RCC 7860 (cell line): ENCODE measurements at regions not wholly inside any gene's neighbourhood (a gene's known extent, or its start where the extent isn't known, plus 50 kb on each side); places are given as distances from the start of the nearest gene placed in this dataset.
"Not testable (repeated sequence)": the region's sequence is repeated elsewhere in the genome, so short reads cannot be mapped to it uniquely, and the experiment has no call there.

Source experiments
- DNase-seq: peaks from one replicate; pipeline ENCODE4 v3.0.0-alpha.2; 2015; ENCODE audit warnings: low spot score
- FAIRE-seq: peaks from 2 replicates; lab custom pipeline; 2012; peaks lifted over from hg19 to GRCh38; lab: Jason Lieb, UNC

GRCh38 chr6:135555550-135555949 is 58.0 kb upstream of the AHI1 start:
- FAIRE-seq (no peak), DNase-seq (no peak)

- no peak for DNase-seq
- no peak for FAIRE-seq
Observed at GRCh38 chr6:135557582-135557981, 60.0 kb upstream of the AHI1 start.

- FAIRE-seq, DNase-seq: not testable (repeated sequence)
Observed at GRCh38 chr6:135565605-135566004, 68.1 kb upstream of the AHI1 start.

GRCh38 chr6:135566311-135567068 is 69.0 kb upstream of the AHI1 start:
- no peak for DNase-seq
- FAIRE-seq = no peak

- no peak for DNase-seq
- FAIRE-seq = no peak
Observed at GRCh38 chr6:135567375-135568083, 70.0 kb upstream of the AHI1 start.

GRCh38 chr6:135568379-135568778 is 70.8 kb upstream of the AHI1 start:
- FAIRE-seq (no peak), DNase-seq (no peak)

- no peak for DNase-seq
- FAIRE-seq = no peak
Observed at GRCh38 chr6:135572051-135572450, 74.5 kb upstream of the AHI1 start.

- DNase-seq (no peak), FAIRE-seq (no peak)
Observed at GRCh38 chr6:135575629-135576028, 78.1 kb upstream of the AHI1 start.

- FAIRE-seq (no peak), DNase-seq (no peak)
Observed at GRCh38 chr6:135576055-135576454, 78.5 kb upstream of the AHI1 start.

GRCh38 chr6:135577059-135577538 is 79.6 kb upstream of the AHI1 start:
- DNase-seq = no peak
- FAIRE-seq = no peak

GRCh38 chr6:135578976-135579375 is 81.4 kb upstream of the AHI1 start:
- FAIRE-seq (no peak), DNase-seq (no peak)

GRCh38 chr6:135581211-135581610 is 83.7 kb upstream of the AHI1 start:
- FAIRE-seq (no peak), DNase-seq (no peak)

- no peak for DNase-seq
- FAIRE-seq = no peak
Observed at GRCh38 chr6:135583256-135583761, 85.8 kb upstream of the AHI1 start.

- FAIRE-seq = no peak
- DNase-seq = no peak
Observed at GRCh38 chr6:135586388-135586787, 88.8 kb upstream of the AHI1 start.

GRCh38 chr6:135586844-135587243 is 89.3 kb upstream of the AHI1 start:
- FAIRE-seq = peak; percentile 38
- peak; percentile 51 for DNase-seq

GRCh38 chr6:135592276-135592675 is 94.7 kb upstream of the AHI1 start:
- DNase-seq (no peak), FAIRE-seq (no peak)

GRCh38 chr6:135594000-135594399 is 96.5 kb upstream of the AHI1 start:
- FAIRE-seq (no peak), DNase-seq (no peak)

GRCh38 chr6:135600086-135600702 is 102.7 kb upstream of the AHI1 start:
- DNase-seq (no peak), FAIRE-seq (no peak)

GRCh38 chr6:135600931-135601330 is 103.4 kb upstream of the AHI1 start:
- DNase-seq (no peak), FAIRE-seq (no peak)

GRCh38 chr6:135601857-135602256 is 104.3 kb upstream of the AHI1 start:
- FAIRE-seq = no peak

GRCh38 chr6:135603249-135603648 is 105.7 kb upstream of the AHI1 start:
- FAIRE-seq = no peak
- no peak for DNase-seq

More at GRCh38 chr6:135601857-135602256, 104.3 kb upstream of the AHI1 start:
- no peak for DNase-seq
